ENCODE measurements at regions not wholly inside any gene's neighbourhood (a gene's known extent, or its start where the extent isn't known, plus 50 kb on each side); places are given as distances from the start of the nearest gene placed in this dataset.
A peak's percentile ranks its signal among the peaks of the same experiment; 100 is the strongest.
"Not testable (repeated sequence)": the region's sequence is repeated elsewhere in the genome, so short reads cannot be mapped to it uniquely, and the experiment has no call there.

GRCh38 chr2:75407038-75407530 is 153.7 kb downstream of the EVA1A start:
- no peak for DNase-seq (ENCODE audit: insufficient read length, low spot score)

GRCh38 chr2:75406131-75406581 is 154.6 kb downstream of the EVA1A start:
- no peak for FAIRE-seq
- DNase-seq (ENCODE audit: insufficient read length, low spot score): no peak
- TF ChIP-seq, protein P1, sequence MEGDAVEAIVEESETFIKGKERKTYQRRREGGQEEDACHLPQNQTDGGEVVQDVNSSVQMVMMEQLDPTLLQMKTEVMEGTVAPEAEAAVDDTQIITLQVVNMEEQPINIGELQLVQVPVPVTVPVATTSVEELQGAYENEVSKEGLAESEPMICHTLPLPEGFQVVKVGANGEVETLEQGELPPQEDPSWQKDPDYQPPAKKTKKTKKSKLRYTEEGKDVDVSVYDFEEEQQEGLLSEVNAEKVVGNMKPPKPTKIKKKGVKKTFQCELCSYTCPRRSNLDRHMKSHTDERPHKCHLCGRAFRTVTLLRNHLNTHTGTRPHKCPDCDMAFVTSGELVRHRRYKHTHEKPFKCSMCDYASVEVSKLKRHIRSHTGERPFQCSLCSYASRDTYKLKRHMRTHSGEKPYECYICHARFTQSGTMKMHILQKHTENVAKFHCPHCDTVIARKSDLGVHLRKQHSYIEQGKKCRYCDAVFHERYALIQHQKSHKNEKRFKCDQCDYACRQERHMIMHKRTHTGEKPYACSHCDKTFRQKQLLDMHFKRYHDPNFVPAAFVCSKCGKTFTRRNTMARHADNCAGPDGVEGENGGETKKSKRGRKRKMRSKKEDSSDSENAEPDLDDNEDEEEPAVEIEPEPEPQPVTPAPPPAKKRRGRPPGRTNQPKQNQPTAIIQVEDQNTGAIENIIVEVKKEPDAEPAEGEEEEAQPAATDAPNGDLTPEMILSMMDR (IDR thresholded peaks at IDR 0.05; ENCODE audit: insufficient read depth, missing control alignments): no peak

More at GRCh38 chr2:75407038-75407530, 153.7 kb downstream of the EVA1A start:
- no peak for FAIRE-seq
- TF ChIP-seq, protein P1 (IDR thresholded peaks at IDR 0.05; ENCODE audit: insufficient read depth, missing control alignments): no peak

DNA sequence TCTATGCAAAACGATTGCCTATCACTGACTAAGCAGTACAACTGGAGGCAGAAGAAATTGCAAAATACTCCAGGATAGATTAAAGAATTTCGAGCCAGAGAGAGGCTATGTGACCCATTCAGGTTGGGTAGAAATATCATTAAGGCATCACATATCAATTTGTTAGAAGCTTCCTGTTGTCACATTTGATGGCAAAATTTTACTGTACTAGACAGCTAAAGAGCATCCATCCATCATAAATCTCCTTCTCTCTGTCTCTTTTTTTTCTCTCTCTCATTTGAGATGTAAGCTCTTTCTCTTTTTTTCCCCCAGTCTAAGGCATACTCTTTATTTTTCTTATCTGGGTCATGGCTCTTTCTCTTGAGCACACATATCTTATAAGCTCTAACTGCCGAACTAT is 155.7 kb downstream of the EVA1A start:
- TF ChIP-seq, protein P1 (IDR thresholded peaks at IDR 0.05; ENCODE audit: insufficient read depth, missing control alignments): no peak
- FAIRE-seq (no peak), DNase-seq (ENCODE audit: insufficient read length, low spot score) (no peak)

GRCh38 chr2:75403991-75404428 is 156.7 kb downstream of the EVA1A start:
- TF ChIP-seq, protein P1 (IDR thresholded peaks at IDR 0.05; ENCODE audit: insufficient read depth, missing control alignments): peak; percentile 82
- FAIRE-seq (no peak), DNase-seq (ENCODE audit: insufficient read length, low spot score) (no peak)

GRCh38 chr2:75396314-75396713 is 164.4 kb downstream of the EVA1A start:
- no peak for FAIRE-seq
- DNase-seq (ENCODE audit: insufficient read length, low spot score): no peak
- TF ChIP-seq, protein P1 (IDR thresholded peaks at IDR 0.05; ENCODE audit: insufficient read depth, missing control alignments): no peak

DNA sequence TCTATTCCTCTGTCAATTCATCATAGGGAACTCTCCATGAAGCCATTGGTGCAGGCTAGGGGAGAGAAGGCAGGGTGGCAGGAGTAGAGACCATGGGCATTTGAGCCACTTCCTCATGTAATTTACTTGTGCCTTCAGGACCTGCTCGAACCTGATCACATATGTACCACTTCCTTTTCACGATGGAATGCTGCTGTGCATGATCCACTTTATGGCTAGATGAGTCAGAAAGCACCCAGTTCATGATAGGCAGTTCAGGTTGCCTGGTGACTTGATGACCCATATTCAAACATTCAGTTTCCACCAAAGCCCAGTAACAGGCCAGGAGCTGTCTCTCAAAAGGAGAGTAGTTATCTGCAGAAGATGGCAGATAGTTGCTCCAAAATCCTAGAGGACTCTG is 166.0 kb downstream of the EVA1A start:
- not testable (repeated sequence) for FAIRE-seq; DNase-seq (ENCODE audit: insufficient read length, low spot score)

DNA sequence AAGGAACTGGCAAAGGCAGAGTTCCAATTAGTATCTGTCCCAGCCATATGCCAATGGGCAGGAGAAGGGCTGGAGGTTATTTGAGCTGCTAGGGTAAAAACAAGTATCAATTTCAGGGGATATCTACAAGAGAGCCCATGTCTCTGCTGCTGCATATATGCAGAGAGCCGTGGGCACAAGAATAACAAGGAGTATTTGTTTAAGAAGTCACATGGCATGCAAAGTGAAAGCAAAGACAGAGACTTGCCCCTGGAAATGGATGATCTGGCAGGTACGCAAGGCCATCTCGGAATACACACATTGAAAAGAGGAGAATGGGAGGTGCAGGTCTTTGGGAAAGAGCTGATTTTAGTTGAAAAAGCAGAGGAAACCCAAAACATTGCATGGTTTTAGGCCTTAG is 170.6 kb downstream of the EVA1A start:
- TF ChIP-seq, protein P1 (IDR thresholded peaks at IDR 0.05; ENCODE audit: insufficient read depth, missing control alignments): no peak
- no peak for DNase-seq (ENCODE audit: insufficient read length, low spot score)
- FAIRE-seq: no peak

- DNase-seq (ENCODE audit: insufficient read length, low spot score): no peak
- TF ChIP-seq, protein P1 (IDR thresholded peaks at IDR 0.05; ENCODE audit: insufficient read depth, missing control alignments): no peak
- FAIRE-seq: no peak
Measured at GRCh38 chr2:75389271-75389670, 171.5 kb downstream of the EVA1A start.

All from D721Med (cell line).